T-helper 1 cell treated with Interleukin-12 subunit alpha and Interleukin-12 subunit beta and Interleukin-4 antibody, amounts not matched to agents 30 μg/mL and 1 μg/mL, for 36 hours (primary cell): ENCODE measurements at regions not wholly inside any gene's neighbourhood (a gene's known extent, or its start where the extent isn't known, plus 50 kb on each side); places are given as distances from the start of the nearest gene placed in this dataset.

Source experiments
- H3K27ac Mint-ChIP-seq: one replicate; pipeline ENCODE4 v1.8.0; 2021; ENCODE audit warnings: mild to moderate bottlenecking, mixed read lengths
- H3K27me3 Mint-ChIP-seq: one replicate; pipeline ENCODE4 v1.8.0; 2021; ENCODE audit warnings: low read depth, mixed read lengths
- H3K36me3 Mint-ChIP-seq: one replicate; pipeline ENCODE4 v1.8.0; 2021; ENCODE audit warnings: low read depth, mixed read lengths
- H3K4me1 Mint-ChIP-seq: one replicate; pipeline ENCODE4 v1.8.0; 2021; ENCODE audit warnings: low read depth, mixed read lengths
- H3K4me3 Mint-ChIP-seq: one replicate; pipeline ENCODE4 v1.8.0; 2021; ENCODE audit warnings: mild to moderate bottlenecking, moderate library complexity, mixed read lengths
- H3K9me3 Mint-ChIP-seq: one replicate; pipeline ENCODE4 v1.8.0; 2021; ENCODE audit warnings: mixed read lengths

DNA sequence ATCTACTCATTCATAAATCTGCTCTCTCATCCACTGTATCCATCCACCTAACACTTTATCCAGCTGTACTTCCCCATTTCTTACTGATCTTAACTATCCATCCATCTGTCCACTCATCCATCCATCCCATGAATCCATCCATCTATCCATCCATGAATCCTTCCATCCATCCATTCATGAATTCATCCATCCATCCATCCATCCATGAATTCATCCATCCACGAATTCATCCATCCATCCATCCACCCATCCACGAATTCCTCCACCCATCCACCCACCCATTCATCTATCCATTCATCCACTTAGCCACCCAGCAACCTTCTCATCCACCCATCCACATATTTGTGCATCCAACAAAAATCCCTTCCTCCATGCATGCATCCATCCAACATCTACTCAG is 128.6 kb upstream of the MYL2 start:
- Mint-ChIP-seq H3K27me3 (peaks cover 12% of the 10 kb centered on the region), H3K27ac (no peak overlapping the region), H3K9me3 (no peaks in the 10 kb centered on the region), H3K36me3 (peaks cover 2% of the 10 kb centered on the region), H3K4me3 (no peak overlapping the region), H3K4me1 (no peaks in the 10 kb centered on the region)

DNA sequence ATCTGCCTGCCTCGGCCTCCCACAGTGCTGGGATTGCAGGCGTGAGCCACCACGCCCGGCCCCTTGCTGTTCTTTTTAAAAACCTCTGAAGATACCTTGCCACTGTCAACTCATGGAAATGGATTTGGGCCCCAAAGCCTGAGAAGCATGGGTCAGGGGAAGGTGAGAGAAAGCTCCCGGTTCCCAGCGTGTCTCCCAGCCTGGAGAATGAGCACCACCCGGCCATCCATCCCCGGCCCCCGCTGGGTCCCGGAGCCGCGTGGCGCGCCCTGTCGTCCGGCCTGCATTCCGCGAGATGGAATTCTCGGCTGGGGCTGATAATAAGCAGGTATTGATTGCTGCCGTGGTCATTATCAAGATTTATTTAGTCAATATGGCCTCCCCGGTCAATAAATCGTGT is 126.5 kb upstream of the MYL2 start:
- Mint-ChIP-seq H3K36me3 (no peaks in the 10 kb centered on the region), H3K9me3 (no peaks in the 10 kb centered on the region), H3K27ac (no peak overlapping the region), H3K4me1 (no peaks in the 10 kb centered on the region), H3K4me3 (no peak overlapping the region), H3K27me3 (peaks cover 11% of the 10 kb centered on the region)

DNA sequence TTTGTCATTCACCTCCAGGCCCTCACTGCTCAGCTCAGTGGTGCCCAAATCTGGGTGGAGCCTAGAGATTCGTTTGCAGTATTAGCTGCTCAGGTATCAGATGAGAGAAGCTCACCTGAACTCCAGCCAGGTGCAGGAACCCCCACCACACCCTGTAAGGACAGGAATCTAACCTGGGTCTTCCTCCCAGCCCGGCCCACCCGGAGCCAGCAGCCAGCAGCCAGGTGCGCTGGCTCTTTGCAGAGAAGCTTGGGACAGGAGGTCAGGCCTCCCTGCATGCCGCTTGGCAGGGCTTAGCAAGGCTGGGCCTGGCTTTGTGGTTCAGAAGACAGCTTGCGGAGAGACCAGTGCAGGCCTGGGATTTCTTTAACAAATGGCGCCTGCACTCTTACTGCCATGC is 125.6 kb upstream of the MYL2 start:
- Mint-ChIP-seq H3K4me3 (no peak overlapping the region), H3K4me1 (no peaks in the 10 kb centered on the region), H3K27ac (no peak overlapping the region), H3K36me3 (no peaks in the 10 kb centered on the region), H3K9me3 (no peaks in the 10 kb centered on the region), H3K27me3 (peaks cover 11% of the 10 kb centered on the region)

DNA sequence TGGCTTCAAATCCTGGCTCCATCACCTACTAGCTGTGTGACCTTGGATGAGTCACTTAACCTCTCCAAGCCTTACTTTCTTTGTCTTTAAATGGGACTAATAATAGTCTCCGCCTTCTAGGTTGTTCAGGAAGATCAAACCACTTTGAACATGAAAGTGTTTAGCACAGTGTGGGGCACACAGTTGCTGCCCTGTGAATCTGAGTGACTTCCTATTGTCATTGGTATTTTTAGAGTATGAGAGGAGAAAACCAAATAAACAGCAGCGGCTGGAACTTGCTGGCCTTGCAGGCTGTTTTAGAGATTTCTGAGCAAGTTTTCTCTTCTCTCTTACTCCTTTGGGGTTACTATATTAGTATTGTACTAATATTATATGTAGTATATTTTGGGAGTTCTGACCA is 120.7 kb upstream of the MYL2 start:
- peaks cover 44% of the 10 kb centered on the region for H3K27me3 Mint-ChIP-seq
- H3K4me1 Mint-ChIP-seq, result no peaks in the 10 kb centered on the region
- no peak overlapping the region for H3K27ac Mint-ChIP-seq

DNA sequence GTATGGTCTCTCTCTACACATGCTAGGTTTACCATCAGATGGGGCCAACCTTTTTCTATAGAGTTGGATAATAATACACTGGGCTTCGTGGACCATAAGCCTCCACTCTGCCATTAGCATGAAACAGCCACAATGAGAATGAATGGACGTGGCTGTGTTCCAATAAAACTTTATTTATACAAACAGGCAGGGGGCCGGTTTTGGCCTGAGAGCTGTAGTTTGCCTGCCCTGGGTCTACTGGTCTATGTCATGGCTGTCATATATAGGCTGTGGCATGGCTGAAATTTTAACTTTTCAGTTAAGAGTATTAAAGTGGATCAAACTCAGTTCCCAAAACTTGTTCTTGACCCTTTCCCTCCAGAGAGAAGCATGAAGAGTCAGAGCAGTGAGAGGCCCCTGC is 120.3 kb upstream of the MYL2 start:
- Mint-ChIP-seq H3K4me1 (peaks cover 3% of the 10 kb centered on the region), H3K27me3 (peaks cover 48% of the 10 kb centered on the region), H3K4me3 (no peak overlapping the region), H3K27ac (no peak overlapping the region), H3K9me3 (no peaks in the 10 kb centered on the region), H3K36me3 (no peaks in the 10 kb centered on the region)

More for the DNA sequence above, 120.7 kb upstream of the MYL2 start:
- H3K9me3 Mint-ChIP-seq, result no peaks in the 10 kb centered on the region
- no peaks in the 10 kb centered on the region for H3K36me3 Mint-ChIP-seq
- no peak overlapping the region for H3K4me3 Mint-ChIP-seq

DNA sequence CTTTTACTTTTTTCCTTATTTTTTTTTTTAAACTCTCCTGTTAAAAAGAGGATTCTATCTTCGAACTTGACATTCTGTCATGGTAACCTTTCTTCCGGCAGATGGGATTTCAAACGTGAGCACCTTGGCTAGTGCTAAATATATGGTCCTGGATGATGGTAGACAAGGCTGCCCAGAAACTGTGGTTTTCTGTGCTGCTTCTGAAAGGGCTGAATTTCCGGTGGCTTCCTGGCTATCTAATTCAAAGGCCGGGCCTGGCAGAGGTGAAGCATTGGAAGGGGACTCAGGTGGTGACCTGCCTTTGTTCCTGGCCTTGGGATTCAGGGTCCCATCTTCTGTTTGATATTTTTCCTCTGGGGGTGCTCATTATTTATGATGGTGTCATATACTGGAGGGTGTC is 118.6 kb upstream of the MYL2 start:
- Mint-ChIP-seq H3K9me3 (no peaks in the 10 kb centered on the region), H3K4me3 (no peak overlapping the region), H3K27ac (peak overlapping the region; percentile 19), H3K27me3 (peaks cover 56% of the 10 kb centered on the region), H3K4me1 (peaks cover 8% of the 10 kb centered on the region), H3K36me3 (no peaks in the 10 kb centered on the region)

- no peak overlapping the region for H3K27ac Mint-ChIP-seq
- peaks cover 8% of the 10 kb centered on the region for H3K4me1 Mint-ChIP-seq
- no peaks in the 10 kb centered on the region for H3K9me3 Mint-ChIP-seq
- H3K4me3 Mint-ChIP-seq, result no peak overlapping the region
- H3K27me3 Mint-ChIP-seq, result peaks cover 57% of the 10 kb centered on the region
- H3K36me3 Mint-ChIP-seq, result no peaks in the 10 kb centered on the region
Observed at GRCh38 chr12:111038077-111038476, 117.7 kb upstream of the MYL2 start.

- Mint-ChIP-seq H3K4me3 (no peak overlapping the region), H3K9me3 (no peaks in the 10 kb centered on the region), H3K27ac (no peak overlapping the region), H3K27me3 (peaks cover 67% of the 10 kb centered on the region), H3K36me3 (no peaks in the 10 kb centered on the region), H3K4me1 (peaks cover 9% of the 10 kb centered on the region)
Observed at GRCh38 chr12:111037047-111037446, 116.7 kb upstream of the MYL2 start.

DNA sequence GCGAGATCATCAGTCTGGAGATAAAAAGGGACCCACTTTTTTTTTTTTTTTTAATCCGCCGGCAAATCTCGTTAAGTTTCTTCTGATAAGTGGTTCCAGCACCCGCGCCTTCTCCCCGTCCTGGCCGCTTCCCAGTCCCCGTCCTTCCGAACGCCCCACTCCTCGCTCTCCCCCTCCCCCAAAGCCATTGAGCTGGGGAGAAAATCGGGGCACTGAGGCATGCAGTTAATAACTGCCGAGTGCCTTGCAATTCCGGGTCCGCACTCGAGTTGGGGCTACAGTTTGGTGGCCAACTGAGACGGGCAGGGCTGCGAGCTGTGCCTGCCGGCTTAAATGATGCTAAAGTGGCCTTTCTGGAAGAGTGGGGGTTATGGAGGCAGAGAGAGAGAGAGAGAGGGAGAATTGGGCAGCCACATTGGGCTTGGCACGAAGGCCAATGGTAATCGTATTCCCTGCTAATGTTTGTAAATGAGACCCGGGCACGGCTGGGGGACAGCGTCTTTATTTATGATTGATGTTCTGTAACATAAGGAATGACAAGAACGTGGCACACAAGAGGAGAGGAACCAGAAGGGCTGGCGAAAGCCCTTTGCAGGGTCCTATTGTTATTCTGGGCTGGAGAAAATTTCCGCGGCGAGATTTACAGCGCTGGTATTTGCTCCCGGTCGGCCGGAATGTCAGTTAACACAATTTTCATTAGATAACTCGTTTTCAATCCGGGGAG is 115.4 kb upstream of the MYL2 start:
- Mint-ChIP-seq H3K9me3 (no peaks in the 10 kb centered on the region), H3K4me3 (no peak overlapping the region), H3K36me3 (no peaks in the 10 kb centered on the region), H3K27me3 (peaks cover 80% of the 10 kb centered on the region), H3K4me1 (peaks cover 9% of the 10 kb centered on the region), H3K27ac (no peak overlapping the region)

- peaks cover 9% of the 10 kb centered on the region for H3K4me1 Mint-ChIP-seq
- no peaks in the 10 kb centered on the region for H3K36me3 Mint-ChIP-seq
- peak overlapping the region; percentile 65 for H3K4me3 Mint-ChIP-seq
- H3K9me3 Mint-ChIP-seq, result no peaks in the 10 kb centered on the region
- H3K27me3 Mint-ChIP-seq, result peaks cover 82% of the 10 kb centered on the region
- H3K27ac Mint-ChIP-seq, result peak overlapping the region; percentile 49
Observed at GRCh38 chr12:111034886-111035577, 114.7 kb upstream of the MYL2 start.

DNA sequence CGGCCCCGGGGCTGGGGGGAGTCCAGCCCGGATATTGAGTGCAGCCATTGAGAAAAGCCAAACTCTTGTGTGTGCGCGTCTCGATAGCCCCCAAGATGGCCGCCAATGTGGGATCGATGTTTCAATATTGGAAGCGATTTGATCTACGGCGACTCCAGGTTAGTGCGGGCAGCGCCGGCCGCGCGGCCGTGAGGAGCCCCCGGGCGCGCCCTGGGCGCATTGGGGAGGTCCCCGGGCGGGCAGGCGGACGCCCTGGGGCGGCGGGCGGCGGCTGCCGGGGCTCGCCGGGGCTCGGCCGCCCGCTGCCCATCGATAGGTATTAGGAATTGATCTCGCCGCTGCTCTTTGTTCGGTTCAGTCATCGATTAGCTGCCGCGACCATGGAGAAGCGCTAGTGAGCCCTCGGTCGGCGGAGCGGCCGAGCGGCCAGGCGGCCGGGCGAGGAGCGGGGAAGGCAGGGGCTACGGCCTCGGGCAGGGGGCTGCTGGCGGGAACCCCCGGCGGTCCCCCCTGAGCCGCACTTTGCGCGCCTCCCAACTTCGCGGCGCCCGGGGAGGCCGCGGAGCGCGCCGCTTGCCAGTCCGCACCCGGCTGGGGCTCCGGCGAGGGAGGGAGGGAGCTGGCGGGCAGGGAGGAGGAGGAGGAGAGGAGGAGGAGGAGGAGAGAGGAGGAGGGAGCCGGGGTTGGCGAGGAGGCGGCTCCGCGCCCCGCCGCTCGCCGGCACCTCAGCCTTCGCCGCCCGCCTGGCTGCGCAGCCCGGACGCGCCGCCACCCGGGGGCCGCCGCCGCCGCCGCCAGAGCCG is 113.9 kb upstream of the MYL2 start, which contains the start of gene CUX2:
CUX2 (plus strand) TSS at position 83 of the 803 bp plus-strand sequence.
- Mint-ChIP-seq H3K36me3 (no peaks in the 10 kb centered on the region), H3K27me3 (peaks cover 85% of the 10 kb centered on the region), H3K27ac (peak within 1 kb of the TSS; percentile 49), H3K4me1 (peaks cover 9% of the 10 kb centered on the region), H3K4me3 (peak within 1 kb of the TSS; percentile 65), H3K9me3 (no peaks in the 10 kb centered on the region)

DNA sequence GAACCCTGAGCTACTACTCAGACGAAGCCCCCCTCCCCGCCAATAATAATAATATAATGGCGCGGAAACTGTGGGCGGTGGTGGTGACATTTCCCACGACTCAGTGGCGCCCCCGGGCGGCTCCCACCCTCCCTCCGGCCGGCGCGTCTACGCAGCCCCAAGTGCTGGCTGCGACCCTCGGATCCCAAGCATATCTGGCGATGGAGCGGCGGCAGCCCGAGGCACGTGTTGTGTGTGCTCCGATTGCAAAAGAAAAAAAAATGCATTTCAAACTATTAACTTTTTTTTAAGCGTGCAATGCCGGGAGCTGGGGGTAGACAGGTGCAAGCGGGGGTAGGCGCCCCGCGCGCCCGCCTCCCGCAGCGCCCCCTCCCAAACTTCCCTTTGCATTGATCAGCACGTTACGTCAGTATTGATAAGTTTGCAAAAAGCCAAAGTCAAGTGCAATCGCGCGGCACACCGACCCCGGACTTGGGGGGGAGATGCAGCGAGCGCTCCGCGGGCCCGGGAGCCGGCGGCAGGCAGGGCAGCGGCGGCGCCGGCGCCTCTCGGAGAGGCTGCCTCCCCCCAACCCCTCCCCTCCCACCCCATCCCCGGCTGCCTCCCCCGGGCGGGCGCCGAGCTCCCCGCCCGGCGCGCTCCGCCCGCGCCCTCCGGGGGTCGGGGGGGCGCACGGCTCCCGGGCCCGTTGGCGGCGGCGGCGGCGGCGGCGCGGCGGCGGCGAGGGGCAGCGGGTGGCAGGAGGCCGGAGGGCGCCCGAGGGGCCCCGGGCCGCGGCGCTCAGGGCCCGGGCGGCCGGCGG is 113.1 kb upstream of the MYL2 start:
- Mint-ChIP-seq H3K4me3 (no peak overlapping the region), H3K27ac (no peak overlapping the region), H3K4me1 (peaks cover 9% of the 10 kb centered on the region), H3K9me3 (no peaks in the 10 kb centered on the region), H3K27me3 (peaks cover 79% of the 10 kb centered on the region), H3K36me3 (no peaks in the 10 kb centered on the region)

DNA sequence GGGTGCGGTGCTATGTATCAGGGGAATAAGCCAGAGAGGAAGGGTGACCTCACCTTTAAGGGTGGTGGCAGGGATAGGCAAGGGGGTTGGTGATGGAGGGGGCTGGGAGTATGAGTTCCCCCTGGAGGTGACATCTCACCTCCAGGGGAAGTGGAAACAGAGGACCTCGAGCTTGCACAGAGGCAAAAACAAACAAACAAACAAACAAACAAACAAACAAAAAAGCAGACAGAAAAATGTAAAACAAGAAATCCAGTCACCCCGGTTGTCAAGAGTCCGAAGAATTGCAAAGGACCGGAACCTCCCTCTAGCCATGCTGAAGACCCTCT is 112.2 kb upstream of the MYL2 start:
- H3K27me3 Mint-ChIP-seq, result peaks cover 77% of the 10 kb centered on the region

DNA sequence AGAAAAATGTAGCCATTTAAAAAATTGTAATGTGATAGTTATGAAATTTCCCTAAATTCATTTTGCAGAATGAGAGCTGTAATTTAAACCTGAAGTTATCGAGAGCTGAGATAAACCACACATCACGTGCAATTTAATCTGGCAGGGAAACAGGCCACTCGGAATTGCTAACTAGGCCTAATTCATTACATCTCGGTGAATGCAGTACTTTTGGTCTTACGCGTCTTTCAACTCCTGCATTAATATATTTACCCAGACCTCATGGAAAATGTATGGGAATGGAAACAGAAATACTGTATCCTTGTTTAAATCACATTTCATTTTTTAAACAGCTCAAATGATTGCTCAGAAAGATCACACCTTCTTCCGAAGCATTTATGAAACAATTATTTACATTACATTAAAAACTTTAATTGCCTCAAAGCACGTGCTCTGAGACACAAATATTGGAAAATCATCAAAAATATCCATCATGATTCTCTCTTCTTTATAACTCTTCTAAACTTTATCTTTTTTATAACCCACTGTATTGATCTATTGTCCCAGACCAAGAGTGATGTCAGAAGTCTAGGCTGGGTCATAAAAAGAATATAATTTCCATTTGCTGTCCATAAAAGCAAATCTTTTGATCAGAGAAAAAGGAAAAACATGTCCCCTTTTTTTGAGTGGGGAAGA is 111.7 kb upstream of the MYL2 start:
- Mint-ChIP-seq H3K4me3 (no peak overlapping the region), H3K27me3 (peaks cover 77% of the 10 kb centered on the region), H3K4me1 (peaks cover 9% of the 10 kb centered on the region), H3K36me3 (no peaks in the 10 kb centered on the region), H3K9me3 (no peaks in the 10 kb centered on the region), H3K27ac (no peak overlapping the region)

More for the DNA sequence above, 112.2 kb upstream of the MYL2 start:
- no peaks in the 10 kb centered on the region for H3K9me3 Mint-ChIP-seq
- peaks cover 9% of the 10 kb centered on the region for H3K4me1 Mint-ChIP-seq
- no peak overlapping the region for H3K27ac Mint-ChIP-seq
- H3K4me3 Mint-ChIP-seq, result no peak overlapping the region
- no peaks in the 10 kb centered on the region for H3K36me3 Mint-ChIP-seq
